ENCODE measurements at regions not wholly inside any gene's neighbourhood (a gene's known extent, or its start where the extent isn't known, plus 50 kb on each side); places are given as distances from the start of the nearest gene placed in this dataset.

DNA sequence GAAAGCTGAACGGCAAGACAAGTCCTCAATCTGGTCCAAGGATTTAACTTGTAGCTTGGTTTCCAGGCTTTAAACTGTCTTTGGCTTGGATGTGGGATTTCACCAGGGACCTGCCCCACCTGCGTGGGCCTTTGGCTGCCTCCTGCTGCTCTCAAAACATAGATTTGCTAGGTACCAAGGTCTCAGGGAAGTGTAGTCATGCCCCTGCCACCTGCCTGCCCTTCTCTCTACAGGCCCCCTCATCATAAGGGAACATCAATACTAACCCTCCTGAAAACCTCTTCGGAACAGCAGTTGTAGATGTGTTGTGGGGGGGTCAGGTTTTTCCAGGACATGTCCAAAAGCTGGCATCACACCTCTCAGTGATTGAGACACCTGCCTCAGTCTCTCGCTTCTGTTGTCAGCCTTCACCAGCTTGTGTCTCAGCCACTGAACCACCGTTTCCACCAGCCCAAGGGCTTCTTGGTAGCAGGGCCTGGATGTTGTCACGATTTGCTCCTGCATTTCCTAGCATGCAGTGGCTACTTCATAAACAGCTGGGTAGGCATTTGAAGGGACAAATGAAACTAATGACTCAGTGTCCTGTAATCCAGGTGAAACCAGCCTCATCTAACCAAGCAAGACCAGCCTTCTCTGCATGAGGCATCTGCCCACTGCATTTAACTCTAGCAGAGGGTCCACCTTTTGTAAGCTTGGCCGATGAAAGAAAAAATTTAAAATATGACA is 141.6 kb upstream of the THBS2 start:
- TF ChIP-seq POLR2A (IDR thresholded peaks at IDR 0.05; ENCODE audit: low read length) (no peak), GATA1 (IDR thresholded peaks at IDR 0.05; ENCODE audit: low read depth, low read length) (no peak)
